ENCODE measurements at regions not wholly inside any gene's neighbourhood (a gene's known extent, or its start where the extent isn't known, plus 50 kb on each side); places are given as distances from the start of the nearest gene placed in this dataset.

GRCh38 chr10:129033790-129034272, 433.2 kb upstream of the MGMT start:
- DNase-seq = peak; percentile 34

GRCh38 chr10:129035052-129035827, 431.8 kb upstream of the MGMT start:
- no peak for DNase-seq

- DNase-seq = no peak
Measured at GRCh38 chr10:129038522-129038921, 428.5 kb upstream of the MGMT start.

GRCh38 chr10:129039406-129040370, 427.4 kb upstream of the MGMT start:
- no peak for DNase-seq

GRCh38 chr10:129040377-129040776, 426.7 kb upstream of the MGMT start:
- no peak for DNase-seq

GRCh38 chr10:129041916-129042315, 425.1 kb upstream of the MGMT start:
- no peak for DNase-seq

- no peak for DNase-seq
Measured at GRCh38 chr10:129042776-129043595, 424.1 kb upstream of the MGMT start.

GRCh38 chr10:129043691-129044090, 423.4 kb upstream of the MGMT start:
- DNase-seq = no peak

GRCh38 chr10:129045599-129045998, 421.4 kb upstream of the MGMT start:
- no peak for DNase-seq

- no peak for DNase-seq
Measured at GRCh38 chr10:129046065-129046681, 420.9 kb upstream of the MGMT start.

- no peak for DNase-seq
Measured at GRCh38 chr10:129046962-129047361, 420.1 kb upstream of the MGMT start.

GRCh38 chr10:129047600-129047999, 419.4 kb upstream of the MGMT start:
- no peak for DNase-seq

- no peak for DNase-seq
Measured at GRCh38 chr10:129048513-129048912, 418.5 kb upstream of the MGMT start.

- DNase-seq = no peak
Measured at GRCh38 chr10:129049501-129049900, 417.5 kb upstream of the MGMT start.

- no peak for DNase-seq
Measured at GRCh38 chr10:129055225-129055624, 411.8 kb upstream of the MGMT start.

- DNase-seq = no peak
Measured at GRCh38 chr10:129055986-129056385, 411.1 kb upstream of the MGMT start.

- DNase-seq = no peak
Measured at GRCh38 chr10:129056734-129057689, 410.0 kb upstream of the MGMT start.

GRCh38 chr10:129057856-129058663, 409.0 kb upstream of the MGMT start:
- DNase-seq = no peak

- DNase-seq = no peak
Measured at GRCh38 chr10:129058664-129059155, 408.3 kb upstream of the MGMT start.

- no peak for DNase-seq
Measured at GRCh38 chr10:129059977-129060376, 407.1 kb upstream of the MGMT start.

Measured in NCI-H1105 treated with DMSO at 0.1 percent for 48 hours (cell line).